NCI-H2196 treated with DMSO at 0.1 percent for 48 hours (cell line): ENCODE measurements at regions not wholly inside any gene's neighbourhood (a gene's known extent, or its start where the extent isn't known, plus 50 kb on each side); places are given as distances from the start of the nearest gene placed in this dataset.

Source experiments
- DNase-seq: peaks from one replicate; lab custom pipeline; 2025; ENCODE audit not compliant: unreplicated experiment; lab: John Stamatoyannopoulos, UW

GRCh38 chr13:105202354-105202753 is 1333.1 kb downstream of the EFNB2 start:
- no peak for DNase-seq

GRCh38 chr13:105201351-105201750 is 1334.1 kb downstream of the EFNB2 start:
- DNase-seq = no peak

- no peak for DNase-seq
These were observed 1335.3 kb downstream of the EFNB2 start for GRCh38 chr13:105200181-105200580.

- no peak for DNase-seq
These were observed 1339.4 kb downstream of the EFNB2 start for GRCh38 chr13:105196052-105196451.

DNA sequence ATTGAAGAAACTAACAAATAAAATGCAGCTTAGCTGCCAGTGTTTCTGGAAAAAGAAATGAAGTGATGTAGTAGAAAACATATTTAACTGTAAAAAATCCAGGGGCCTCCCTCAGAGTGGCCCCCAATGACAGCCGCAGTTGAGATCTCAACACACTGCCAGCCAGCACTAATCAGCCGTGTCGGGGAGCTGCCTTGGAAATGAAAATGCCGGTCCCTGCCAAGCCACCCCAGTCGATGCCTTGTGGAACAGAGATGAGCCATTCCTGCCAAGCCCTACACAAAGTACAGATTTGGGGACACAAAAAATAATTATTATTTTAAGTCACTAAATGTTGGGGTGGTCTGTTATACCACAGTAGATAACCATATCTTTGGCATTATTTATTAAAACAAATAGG is 1342.4 kb downstream of the EFNB2 start:
- no peak for DNase-seq

- no peak for DNase-seq
These were observed 1351.3 kb downstream of the EFNB2 start for GRCh38 chr13:105184201-105184600.

- no peak for DNase-seq
These were observed 1358.1 kb downstream of the EFNB2 start for GRCh38 chr13:105177265-105177900.

- DNase-seq = no peak
These were observed 1365.0 kb downstream of the EFNB2 start for GRCh38 chr13:105170438-105170837.

DNA sequence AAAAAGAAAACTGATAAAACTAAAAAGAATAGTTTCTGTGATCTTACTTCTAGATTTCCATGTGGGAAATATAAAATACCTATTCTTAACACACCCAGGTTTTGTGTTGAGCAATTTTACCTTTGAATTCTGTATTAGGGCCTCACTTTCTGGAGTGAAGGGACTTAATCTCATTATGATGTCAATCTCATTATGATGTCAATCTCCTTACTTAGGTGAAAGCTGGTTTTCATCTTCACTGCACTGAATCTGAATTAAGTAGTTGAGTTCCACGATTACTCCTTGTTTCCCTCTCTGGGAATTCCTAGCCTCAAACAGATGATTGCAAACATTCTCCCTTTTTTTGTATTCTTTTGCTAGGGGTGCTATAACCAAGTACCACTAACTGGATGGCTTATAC is 1367.2 kb downstream of the EFNB2 start:
- no peak for DNase-seq

DNA sequence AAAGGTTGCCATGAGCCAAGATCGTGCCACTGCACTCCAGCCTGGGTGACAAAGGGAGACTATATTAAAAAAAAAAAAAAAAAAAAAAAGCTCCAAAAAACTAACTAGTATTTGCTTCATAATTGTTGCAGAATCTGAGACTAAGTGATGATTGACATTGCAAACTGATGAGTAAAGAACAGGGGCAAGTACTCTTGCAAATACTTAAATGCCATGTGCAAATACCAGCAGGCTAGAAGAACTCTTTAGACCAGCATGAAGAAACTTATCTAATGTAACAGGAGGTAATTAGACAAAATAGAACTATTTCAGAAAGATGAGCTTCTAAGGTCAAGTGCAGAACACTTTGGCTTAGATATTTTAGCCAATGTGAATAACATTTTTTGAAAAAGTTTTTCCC is 1368.1 kb downstream of the EFNB2 start:
- no peak for DNase-seq

- DNase-seq = no peak
These were observed 1369.9 kb downstream of the EFNB2 start for GRCh38 chr13:105165449-105166125.

- DNase-seq = no peak
These were observed 1375.6 kb downstream of the EFNB2 start for GRCh38 chr13:105159841-105160240.

DNA sequence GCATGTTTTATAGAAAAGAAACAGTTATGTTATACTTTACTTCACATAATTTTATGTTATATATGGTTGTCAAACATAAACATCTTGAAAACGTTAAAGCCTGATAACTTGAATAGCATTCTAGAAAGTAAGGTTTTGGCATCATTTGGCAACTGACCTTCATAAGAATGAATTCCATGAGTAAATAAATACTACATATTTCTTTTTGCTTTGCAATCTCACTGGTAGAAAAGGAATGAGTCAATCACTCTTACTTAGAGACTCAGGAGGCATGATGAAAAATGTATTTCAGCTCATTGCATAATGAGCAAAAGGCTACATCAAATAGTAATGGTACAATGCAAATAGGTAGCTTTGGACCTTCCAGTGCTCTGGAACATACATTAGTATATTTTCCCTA is 1381.9 kb downstream of the EFNB2 start:
- DNase-seq = no peak

GRCh38 chr13:105151639-105152038 is 1383.8 kb downstream of the EFNB2 start:
- no peak for DNase-seq

DNA sequence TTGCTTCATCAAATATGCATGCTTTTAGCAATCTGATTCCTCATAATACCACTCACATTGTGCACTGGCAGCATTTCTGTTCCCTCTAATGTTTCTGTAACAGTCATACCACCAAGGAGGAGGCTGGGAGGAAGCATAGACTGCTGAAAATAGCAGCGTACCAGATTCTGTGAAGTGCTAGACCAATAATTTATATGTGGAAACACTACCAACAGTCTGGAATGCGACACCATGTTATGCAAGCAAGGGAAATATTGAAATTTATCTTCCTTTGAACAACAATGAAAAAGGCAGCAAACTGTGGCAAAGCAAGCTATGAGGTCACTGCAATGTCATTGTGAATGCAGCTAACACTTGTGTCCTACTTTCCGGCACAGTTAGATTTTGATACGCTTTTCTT is 1388.0 kb downstream of the EFNB2 start:
- no peak for DNase-seq

GRCh38 chr13:105144936-105145335 is 1390.5 kb downstream of the EFNB2 start:
- DNase-seq = no peak

GRCh38 chr13:105144020-105144419 is 1391.4 kb downstream of the EFNB2 start:
- DNase-seq = no peak

DNA sequence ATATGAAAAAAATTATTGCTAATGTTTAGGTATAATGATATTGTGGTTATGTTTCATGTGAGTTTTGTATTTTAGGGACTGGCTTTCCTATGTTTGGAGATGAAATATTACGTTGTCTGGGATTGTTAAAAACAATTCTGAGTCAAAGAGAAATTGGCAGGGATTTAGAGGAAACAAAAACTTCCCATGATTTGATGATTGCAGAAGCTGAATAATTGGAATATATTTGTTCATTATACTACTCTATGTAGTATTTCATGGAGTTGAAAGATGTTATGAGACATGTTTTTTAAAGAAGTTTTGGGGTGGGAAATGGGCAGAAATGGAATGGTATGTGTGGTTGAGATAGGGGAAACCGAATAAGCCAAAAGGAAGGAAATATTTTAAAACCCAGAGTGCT is 1392.9 kb downstream of the EFNB2 start:
- no peak for DNase-seq

DNA sequence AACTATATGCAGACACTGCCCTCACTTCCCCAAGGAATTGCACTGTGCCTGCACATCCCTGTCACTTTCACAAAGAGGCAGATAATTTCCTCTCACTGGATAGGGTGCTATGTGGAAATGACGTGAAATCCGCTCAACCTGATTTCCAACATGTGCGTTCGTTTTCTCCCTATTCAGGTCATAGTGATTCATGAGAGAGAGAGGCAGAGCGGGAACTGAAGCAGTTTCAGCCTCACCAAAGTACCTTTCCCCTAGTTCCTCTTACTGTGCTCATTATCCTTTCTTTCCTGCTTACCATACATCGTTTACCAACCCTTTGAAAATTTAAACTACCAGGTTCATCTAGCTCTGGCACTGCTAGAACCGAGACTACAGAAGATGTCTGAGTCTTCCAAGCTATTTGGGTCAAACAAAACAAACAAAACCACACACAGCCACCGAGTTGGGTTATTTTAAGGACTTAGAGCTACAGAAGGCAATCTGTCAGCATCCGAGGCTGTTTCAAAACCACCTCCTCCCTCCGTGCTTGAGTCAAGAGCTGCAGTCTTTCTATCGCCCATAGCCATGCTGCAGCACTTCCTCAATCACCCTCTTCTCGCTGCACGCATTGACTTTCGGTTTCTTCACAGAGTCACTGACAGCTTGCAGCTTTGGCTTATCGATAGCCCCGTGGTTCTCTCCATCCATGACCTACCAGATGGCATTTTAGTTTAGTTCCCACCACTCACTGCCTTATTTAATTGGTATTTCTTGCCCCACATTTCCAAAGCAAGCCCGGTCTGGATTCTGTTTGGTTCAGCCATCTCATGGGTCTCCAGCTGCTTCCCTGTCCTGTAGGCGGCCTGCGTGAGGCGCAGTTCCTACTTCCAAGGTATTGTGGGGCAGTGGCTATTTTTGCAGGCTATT is 1395.8 kb downstream of the EFNB2 start:
- DNase-seq = peak; percentile 2

DNA sequence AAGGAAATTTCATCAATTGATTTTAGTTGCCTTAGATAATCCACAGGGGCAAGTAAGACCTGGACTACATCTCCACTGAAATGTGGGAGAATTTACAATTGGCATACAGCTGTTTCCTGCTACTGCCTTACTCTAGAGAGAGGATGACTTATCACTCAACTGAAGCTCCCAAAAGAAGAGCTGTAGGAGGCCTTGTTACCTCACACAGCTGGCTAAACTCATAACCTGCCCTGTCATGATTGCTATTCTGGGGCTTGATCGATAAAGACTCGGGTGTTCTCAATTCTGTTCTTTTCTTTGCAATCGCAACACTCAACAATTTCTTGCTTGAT is 1396.4 kb downstream of the EFNB2 start:
- DNase-seq = no peak

DNA sequence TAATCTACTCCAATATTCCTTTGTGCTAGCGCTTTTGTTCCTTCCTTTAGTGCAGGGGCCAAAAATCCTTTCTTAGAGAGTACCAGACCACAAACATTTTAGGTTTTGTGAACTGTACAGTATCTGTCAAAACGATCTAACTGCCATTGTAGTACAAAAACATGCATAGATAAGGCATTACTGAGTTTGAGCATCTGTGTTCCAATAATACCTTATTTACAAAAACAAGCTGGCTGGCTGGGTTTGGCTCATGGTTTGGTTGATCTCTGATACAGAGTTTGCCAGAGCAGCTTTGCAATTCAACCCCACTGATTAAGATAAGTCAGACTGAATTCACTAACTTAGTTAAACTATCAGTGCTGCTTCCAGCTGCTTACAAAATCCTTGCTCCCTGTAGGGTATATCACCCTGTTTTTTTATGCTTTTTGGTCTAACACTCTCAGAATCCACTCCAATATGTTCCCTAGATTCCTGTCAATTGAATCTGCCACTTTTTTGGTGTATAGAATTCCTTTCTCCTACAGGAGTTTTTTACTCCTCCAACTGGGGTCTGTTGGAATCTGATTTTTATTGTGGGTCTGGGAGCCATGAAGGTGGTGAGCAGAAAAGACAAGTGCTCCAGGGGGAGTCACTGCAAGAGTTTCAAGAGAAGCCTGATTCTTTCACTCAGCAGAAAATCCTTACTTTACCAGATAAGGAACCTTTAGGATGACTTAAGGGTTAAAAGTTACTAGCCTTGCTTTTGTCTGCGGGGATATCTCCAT is 1399.4 kb downstream of the EFNB2 start:
- no peak for DNase-seq
